Bronchial epithelial cell (primary cell): ENCODE measurements at regions not wholly inside any gene's neighbourhood (a gene's known extent, or its start where the extent isn't known, plus 50 kb on each side); places are given as distances from the start of the nearest gene placed in this dataset.
A peak's percentile ranks its signal among the peaks of the same experiment; 100 is the strongest.

Experiments used
- DNase-seq: peaks from one replicate; pipeline ENCODE4 v3.0.0-alpha.2; 2010; ENCODE audit warnings: low read depth
- FAIRE-seq: peaks from 2 replicates; lab custom pipeline; 2011; peaks lifted over from hg19 to GRCh38; lab: Jason Lieb, UNC
- H3K27me3 ChIP-seq: 2 replicates; pipeline ENCODE4 v1.5.1; 2011; ENCODE audit warnings: low read length; ENCODE audit not compliant: control insufficient read depth, insufficient read depth
- H3K36me3 ChIP-seq: 2 replicates; pipeline ENCODE4 v1.5.1; 2011; ENCODE audit warnings: low read length; ENCODE audit not compliant: control insufficient read depth, insufficient read depth
- H3K4me3 ChIP-seq: 2 replicates; pipeline ENCODE4 v1.5.1; 2011; ENCODE audit warnings: mild to moderate bottlenecking, low read depth, low read length, control low read depth
- CTCF ChIP-seq: IDR thresholded peaks from 2 replicates; pipeline ENCODE4 v1.5.1; 2011; ENCODE audit warnings: mild to moderate bottlenecking, moderate library complexity, low read length, control low read depth, inconsistent platforms; ENCODE audit not compliant: insufficient read depth, severe bottlenecking

DNA sequence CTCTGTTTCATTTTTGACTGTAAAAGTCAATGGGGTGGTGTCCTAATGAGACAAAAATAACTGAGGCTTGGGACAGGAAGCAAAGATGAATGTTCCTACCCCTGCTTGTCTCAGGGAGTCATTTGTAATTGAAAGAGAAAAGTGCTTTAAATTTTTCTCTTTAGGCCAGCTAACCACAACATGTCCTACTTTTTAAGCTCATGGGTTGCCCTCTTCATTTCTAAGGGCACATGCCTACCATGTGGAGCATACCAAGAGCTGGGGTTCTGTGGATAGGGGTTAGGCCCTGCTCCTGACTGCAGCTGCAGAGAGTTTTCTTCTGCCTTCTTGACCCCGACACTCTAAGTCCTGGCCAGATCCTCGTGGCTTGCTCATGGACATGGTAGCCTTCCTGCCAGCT lies 96.8 kb upstream of the ARL4C start:
- no peak overlapping the region for H3K4me3 ChIP-seq
- H3K36me3 ChIP-seq, result no peaks in the 10 kb centered on the region
- no peaks in the 10 kb centered on the region for H3K27me3 ChIP-seq
- FAIRE-seq (peak; percentile 66), DNase-seq (no peak)
- TF ChIP-seq CTCF, result no peak

GRCh38 chr2:234592541-234592940 lies 95.7 kb upstream of the ARL4C start:
- no peak overlapping the region for H3K4me3 ChIP-seq
- no peaks in the 10 kb centered on the region for H3K36me3 ChIP-seq
- no peak for TF ChIP-seq CTCF
- no peaks in the 10 kb centered on the region for H3K27me3 ChIP-seq
- FAIRE-seq (no peak), DNase-seq (no peak)

GRCh38 chr2:234590076-234590475 lies 93.2 kb upstream of the ARL4C start:
- no peaks in the 10 kb centered on the region for H3K27me3 ChIP-seq
- no peaks in the 10 kb centered on the region for H3K36me3 ChIP-seq
- TF ChIP-seq CTCF, result no peak
- FAIRE-seq (peak; percentile 13), DNase-seq (no peak)
- H3K4me3 ChIP-seq, result no peak overlapping the region

GRCh38 chr2:234588054-234588430 lies 91.2 kb upstream of the ARL4C start:
- DNase-seq (no peak), FAIRE-seq (no peak)
- no peak for TF ChIP-seq CTCF
- Histone ChIP-seq H3K36me3 (no peaks in the 10 kb centered on the region), H3K27me3 (peaks cover 3% of the 10 kb centered on the region), H3K4me3 (no peak overlapping the region)

GRCh38 chr2:234587341-234588053 lies 90.6 kb upstream of the ARL4C start:
- FAIRE-seq, result no peak
- no peaks in the 10 kb centered on the region for H3K36me3 ChIP-seq
- peaks cover 3% of the 10 kb centered on the region for H3K27me3 ChIP-seq
- no peak for DNase-seq
- H3K4me3 ChIP-seq, result no peak overlapping the region
- no peak for TF ChIP-seq CTCF

- FAIRE-seq, result no peak
- Histone ChIP-seq H3K27me3 (peaks cover 8% of the 10 kb centered on the region), H3K36me3 (no peaks in the 10 kb centered on the region), H3K4me3 (no peak overlapping the region)
- DNase-seq, result no peak
- TF ChIP-seq CTCF, result no peak
Observed at GRCh38 chr2:234583331-234583730, 86.5 kb upstream of the ARL4C start.
